Left renal cortex interstitium (tissue), 4 donors: ENCODE measurements at regions not wholly inside any gene's neighbourhood (a gene's known extent, or its start where the extent isn't known, plus 50 kb on each side); places are given as distances from the start of the nearest gene placed in this dataset.

Experiments used
- DNase-seq, 4 donors: peaks; one replicate each; pipeline ENCODE4 v3.0.0-alpha.2; 2013; ENCODE audit warnings: low read depth in 4 of 4, low spot score in 2 of 4, missing footprints in 1 of 4

GRCh38 chr3:88528494-88528893 lies 378.7 kb downstream of the C3orf38 start:
- DNase-seq: no peak

- no peak for DNase-seq
Observed at GRCh38 chr3:88534534-88534933, 384.8 kb downstream of the C3orf38 start.

- DNase-seq: no peak
Observed at GRCh38 chr3:88535563-88535962, 385.8 kb downstream of the C3orf38 start.

- no peak for DNase-seq
Observed at GRCh38 chr3:88542916-88543315, 393.2 kb downstream of the C3orf38 start.

GRCh38 chr3:88572450-88572849 lies 422.7 kb downstream of the C3orf38 start:
- no peak for DNase-seq

- no peak for DNase-seq
Observed at GRCh38 chr3:88573472-88573871, 423.7 kb downstream of the C3orf38 start.

- DNase-seq: no peak
Observed at GRCh38 chr3:88574146-88574545, 424.4 kb downstream of the C3orf38 start.

- DNase-seq: no peak
Observed at GRCh38 chr3:88584451-88584850, 434.7 kb downstream of the C3orf38 start.

- no peak for DNase-seq
Observed at GRCh38 chr3:88586121-88586640, 436.4 kb downstream of the C3orf38 start.

GRCh38 chr3:88589138-88589537 lies 439.4 kb downstream of the C3orf38 start:
- DNase-seq: no peak

- no peak for DNase-seq
Observed at GRCh38 chr3:88595026-88595425, 445.3 kb downstream of the C3orf38 start.

GRCh38 chr3:88596451-88596850 lies 446.7 kb downstream of the C3orf38 start:
- no peak for DNase-seq

GRCh38 chr3:88610820-88611219 lies 461.1 kb downstream of the C3orf38 start:
- no peak for DNase-seq

GRCh38 chr3:88611826-88612326 lies 462.1 kb downstream of the C3orf38 start:
- no peak for DNase-seq

- no peak for DNase-seq
Observed at GRCh38 chr3:88616413-88616812, 466.7 kb downstream of the C3orf38 start.

GRCh38 chr3:88617283-88617682 lies 467.5 kb downstream of the C3orf38 start:
- DNase-seq: no peak

- no peak for DNase-seq
Observed at GRCh38 chr3:88618021-88618645, 468.4 kb downstream of the C3orf38 start.

GRCh38 chr3:88621586-88621985 lies 471.8 kb downstream of the C3orf38 start:
- DNase-seq: no peak

- DNase-seq: no peak
Observed at GRCh38 chr3:88623709-88624108, 473.9 kb downstream of the C3orf38 start.

- DNase-seq: no peak
Observed at GRCh38 chr3:88626456-88627120, 476.8 kb downstream of the C3orf38 start.

- no peak for DNase-seq
Observed at GRCh38 chr3:88628901-88629300, 478.5 kb upstream of the EPHA3 start.

- no peak for DNase-seq
Observed at GRCh38 chr3:88632226-88632625, 475.2 kb upstream of the EPHA3 start.
